ENCODE measurements at regions not wholly inside any gene's neighbourhood (a gene's known extent, or its start where the extent isn't known, plus 50 kb on each side); places are given as distances from the start of the nearest gene placed in this dataset.

GRCh38 chr7:18145160-18145559 lies 117.5 kb upstream of the PRPS1L1 start:
- H3K27ac ChIP-seq: no peak overlapping the region
- DNase-seq (ENCODE audit: low spot score): no peak
- H3K4me3 ChIP-seq: no peak overlapping the region
- TF ChIP-seq, protein P1, sequence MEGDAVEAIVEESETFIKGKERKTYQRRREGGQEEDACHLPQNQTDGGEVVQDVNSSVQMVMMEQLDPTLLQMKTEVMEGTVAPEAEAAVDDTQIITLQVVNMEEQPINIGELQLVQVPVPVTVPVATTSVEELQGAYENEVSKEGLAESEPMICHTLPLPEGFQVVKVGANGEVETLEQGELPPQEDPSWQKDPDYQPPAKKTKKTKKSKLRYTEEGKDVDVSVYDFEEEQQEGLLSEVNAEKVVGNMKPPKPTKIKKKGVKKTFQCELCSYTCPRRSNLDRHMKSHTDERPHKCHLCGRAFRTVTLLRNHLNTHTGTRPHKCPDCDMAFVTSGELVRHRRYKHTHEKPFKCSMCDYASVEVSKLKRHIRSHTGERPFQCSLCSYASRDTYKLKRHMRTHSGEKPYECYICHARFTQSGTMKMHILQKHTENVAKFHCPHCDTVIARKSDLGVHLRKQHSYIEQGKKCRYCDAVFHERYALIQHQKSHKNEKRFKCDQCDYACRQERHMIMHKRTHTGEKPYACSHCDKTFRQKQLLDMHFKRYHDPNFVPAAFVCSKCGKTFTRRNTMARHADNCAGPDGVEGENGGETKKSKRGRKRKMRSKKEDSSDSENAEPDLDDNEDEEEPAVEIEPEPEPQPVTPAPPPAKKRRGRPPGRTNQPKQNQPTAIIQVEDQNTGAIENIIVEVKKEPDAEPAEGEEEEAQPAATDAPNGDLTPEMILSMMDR (IDR thresholded peaks at IDR 0.05): no peak

GRCh38 chr7:18151422-18151821 lies 123.8 kb upstream of the PRPS1L1 start:
- DNase-seq (ENCODE audit: low spot score): no peak
- TF ChIP-seq, protein P1 (IDR thresholded peaks at IDR 0.05): no peak
- Histone ChIP-seq H3K27ac (no peak overlapping the region), H3K4me3 (no peak overlapping the region)

DNA sequence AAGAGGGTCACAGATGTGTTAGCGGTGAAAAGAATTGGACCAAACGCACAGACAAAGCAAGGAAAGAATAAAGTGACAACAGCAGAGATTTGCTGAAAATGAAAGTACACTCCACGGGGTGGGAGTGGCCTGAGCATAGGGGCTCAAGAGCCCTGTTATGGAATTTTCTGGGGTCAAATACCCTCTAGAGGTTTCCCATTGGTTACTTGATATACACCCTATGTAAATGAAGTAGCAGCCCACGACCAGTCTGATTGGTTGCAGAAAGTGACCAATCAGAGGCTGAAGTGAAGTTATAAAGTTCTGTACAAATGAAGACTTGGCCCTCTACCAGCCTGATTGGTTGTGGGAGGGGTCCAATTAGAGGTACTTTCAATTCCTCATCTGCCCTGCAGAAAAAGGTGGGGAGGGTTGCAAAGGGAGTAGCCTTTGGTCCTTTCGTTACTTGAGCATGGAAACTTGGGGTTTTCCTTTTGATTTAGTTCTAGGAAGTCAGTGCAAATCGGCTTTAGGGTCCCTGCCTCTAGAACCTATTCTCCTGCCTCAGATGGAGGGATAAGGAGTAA lies 125.6 kb upstream of the PRPS1L1 start:
- H3K27ac ChIP-seq: no peak overlapping the region
- no peak for DNase-seq (ENCODE audit: low spot score)
- TF ChIP-seq, protein P1 (IDR thresholded peaks at IDR 0.05): no peak
- H3K4me3 ChIP-seq: no peak overlapping the region

DNA sequence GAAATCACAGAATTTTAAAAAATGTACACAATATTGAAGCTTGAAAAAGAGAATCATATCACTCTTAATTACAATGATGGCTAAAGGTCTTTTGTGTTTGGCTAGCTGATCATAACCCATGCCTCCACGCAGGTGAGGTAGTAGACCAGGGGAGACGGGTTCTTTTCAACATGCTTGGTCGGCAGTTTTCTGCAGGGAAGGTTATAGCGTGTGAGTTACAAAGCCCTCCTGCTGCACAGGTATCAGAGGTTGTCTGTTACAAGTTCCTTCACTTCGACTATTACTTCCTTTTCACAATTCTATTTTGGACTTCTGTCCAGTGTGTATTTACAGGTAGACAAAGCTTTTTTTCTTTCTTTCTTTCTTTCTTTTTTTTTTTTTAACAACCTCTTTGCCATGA lies 127.1 kb upstream of the PRPS1L1 start:
- no peak overlapping the region for H3K27ac ChIP-seq
- no peak overlapping the region for H3K4me3 ChIP-seq
- no peak for DNase-seq (ENCODE audit: low spot score)
- TF ChIP-seq, protein P1 (IDR thresholded peaks at IDR 0.05): no peak

- H3K4me3 ChIP-seq: no peak overlapping the region
- TF ChIP-seq, protein P1 (IDR thresholded peaks at IDR 0.05): no peak
- no peak overlapping the region for H3K27ac ChIP-seq
- no peak for DNase-seq (ENCODE audit: low spot score)
Measured at GRCh38 chr7:18157233-18157632, 129.6 kb upstream of the PRPS1L1 start.

- no peak overlapping the region for H3K4me3 ChIP-seq
- no peak overlapping the region for H3K27ac ChIP-seq
- TF ChIP-seq, protein P1 (IDR thresholded peaks at IDR 0.05): no peak
- DNase-seq (ENCODE audit: low spot score): no peak
Measured at GRCh38 chr7:18162657-18163056, 135.0 kb upstream of the PRPS1L1 start.

GRCh38 chr7:18163091-18163490 lies 135.4 kb upstream of the PRPS1L1 start:
- TF ChIP-seq, protein P1 (IDR thresholded peaks at IDR 0.05): no peak
- Histone ChIP-seq H3K4me3 (no peak overlapping the region), H3K27ac (no peak overlapping the region)
- no peak for DNase-seq (ENCODE audit: low spot score)

All from coronary artery (tissue), 2 donors.